ENCODE measurements at regions not wholly inside any gene's neighbourhood (a gene's known extent, or its start where the extent isn't known, plus 50 kb on each side); places are given as distances from the start of the nearest gene placed in this dataset.

- Histone ChIP-seq H3K9ac (ENCODE audit: low read length) (no peak overlapping the region), H3K36me3 (ENCODE audit: insufficient read depth, low read length) (no peaks in the 10 kb centered on the region), H3K9me3 (ENCODE audit: low read length) (no peaks in the 10 kb centered on the region), H3K4me2 (ENCODE audit: low read length) (no peak overlapping the region), H3K27ac (ENCODE audit: low read depth, low read length, poor library complexity, severe bottlenecking) (no peak overlapping the region), H4K20me1 (ENCODE audit: insufficient read depth, low read length) (no peaks in the 10 kb centered on the region), H2AFZ (ENCODE audit: low read length) (no peak overlapping the region), H3K9me2 (ENCODE audit: low read depth, low read length) (no peaks in the 10 kb centered on the region), H3K4me3 (ENCODE audit: low read depth, low read length, poor library complexity, severe bottlenecking) (no peak overlapping the region), H3K79me2 (ENCODE audit: insufficient read depth, low read length) (no peaks in the 10 kb centered on the region), H3K27me3 (ENCODE audit: insufficient read depth, low read length) (no peaks in the 10 kb centered on the region), H3K4me1 (ENCODE audit: insufficient read depth, low read length, severe bottlenecking) (no peaks in the 10 kb centered on the region), H3F3A (ENCODE audit: insufficient read depth, low read length) (no peaks in the 10 kb centered on the region)
- no peak for TF ChIP-seq EZH2 (IDR thresholded peaks at IDR 0.05; ENCODE audit: borderline replicate concordance, low read length)
Observed at GRCh38 chr7:115087437-115087836, 165.5 kb downstream of the MDFIC start.

DNA sequence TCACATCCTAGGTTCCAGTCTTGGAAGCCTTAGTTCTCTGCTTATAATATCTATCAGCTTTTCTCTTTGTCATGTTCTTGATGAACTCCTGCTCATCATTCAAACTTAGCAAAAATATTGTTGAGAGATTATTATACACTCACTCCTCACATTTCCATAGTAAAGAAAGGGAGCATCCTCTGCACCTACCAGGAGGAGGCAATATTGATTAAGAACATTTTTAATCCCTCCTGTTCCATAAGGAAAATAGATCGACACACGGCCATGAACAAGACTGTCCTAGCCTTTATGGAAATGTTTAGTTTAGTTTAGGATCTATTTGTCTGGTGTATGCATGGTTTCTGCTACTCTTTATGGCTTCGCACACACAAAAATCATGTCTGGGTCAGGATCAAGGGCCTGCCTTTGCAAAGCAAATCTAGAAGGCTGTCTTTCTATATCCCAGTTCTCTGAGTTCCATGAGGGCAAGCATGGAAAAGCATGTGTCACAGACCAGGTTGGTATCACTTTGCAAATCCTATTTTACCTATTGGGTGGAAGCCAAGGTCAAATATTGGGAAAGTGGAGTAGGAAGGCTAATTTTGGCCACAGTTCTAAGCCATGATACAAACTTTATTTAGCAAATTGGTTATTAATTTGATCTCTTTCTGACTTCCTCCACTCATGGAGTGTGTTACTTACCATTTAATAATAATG lies 164.4 kb downstream of the MDFIC start:
- Histone ChIP-seq H3K9me3 (ENCODE audit: low read length) (no peaks in the 10 kb centered on the region), H3K9me2 (ENCODE audit: low read depth, low read length) (no peaks in the 10 kb centered on the region), H3K4me3 (ENCODE audit: low read depth, low read length, poor library complexity, severe bottlenecking) (no peak overlapping the region), H3F3A (ENCODE audit: insufficient read depth, low read length) (no peaks in the 10 kb centered on the region), H2AFZ (ENCODE audit: low read length) (no peak overlapping the region), H3K27ac (ENCODE audit: low read depth, low read length, poor library complexity, severe bottlenecking) (no peak overlapping the region), H3K9ac (ENCODE audit: low read length) (no peak overlapping the region), H3K4me1 (ENCODE audit: insufficient read depth, low read length, severe bottlenecking) (no peaks in the 10 kb centered on the region), H4K20me1 (ENCODE audit: insufficient read depth, low read length) (no peaks in the 10 kb centered on the region), H3K79me2 (ENCODE audit: insufficient read depth, low read length) (no peaks in the 10 kb centered on the region), H3K36me3 (ENCODE audit: insufficient read depth, low read length) (no peaks in the 10 kb centered on the region), H3K27me3 (ENCODE audit: insufficient read depth, low read length) (no peaks in the 10 kb centered on the region), H3K4me2 (ENCODE audit: low read length) (no peak overlapping the region)
- TF ChIP-seq, protein P1, sequence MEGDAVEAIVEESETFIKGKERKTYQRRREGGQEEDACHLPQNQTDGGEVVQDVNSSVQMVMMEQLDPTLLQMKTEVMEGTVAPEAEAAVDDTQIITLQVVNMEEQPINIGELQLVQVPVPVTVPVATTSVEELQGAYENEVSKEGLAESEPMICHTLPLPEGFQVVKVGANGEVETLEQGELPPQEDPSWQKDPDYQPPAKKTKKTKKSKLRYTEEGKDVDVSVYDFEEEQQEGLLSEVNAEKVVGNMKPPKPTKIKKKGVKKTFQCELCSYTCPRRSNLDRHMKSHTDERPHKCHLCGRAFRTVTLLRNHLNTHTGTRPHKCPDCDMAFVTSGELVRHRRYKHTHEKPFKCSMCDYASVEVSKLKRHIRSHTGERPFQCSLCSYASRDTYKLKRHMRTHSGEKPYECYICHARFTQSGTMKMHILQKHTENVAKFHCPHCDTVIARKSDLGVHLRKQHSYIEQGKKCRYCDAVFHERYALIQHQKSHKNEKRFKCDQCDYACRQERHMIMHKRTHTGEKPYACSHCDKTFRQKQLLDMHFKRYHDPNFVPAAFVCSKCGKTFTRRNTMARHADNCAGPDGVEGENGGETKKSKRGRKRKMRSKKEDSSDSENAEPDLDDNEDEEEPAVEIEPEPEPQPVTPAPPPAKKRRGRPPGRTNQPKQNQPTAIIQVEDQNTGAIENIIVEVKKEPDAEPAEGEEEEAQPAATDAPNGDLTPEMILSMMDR (IDR thresholded peaks at IDR 0.05; ENCODE audit: low read length): no peak
- TF ChIP-seq EZH2 (IDR thresholded peaks at IDR 0.05; ENCODE audit: borderline replicate concordance, low read length): no peak

- H3K79me2 ChIP-seq (ENCODE audit: insufficient read depth, low read length): no peaks in the 10 kb centered on the region
- H3K27me3 ChIP-seq (ENCODE audit: insufficient read depth, low read length): no peaks in the 10 kb centered on the region
- H3K27ac ChIP-seq (ENCODE audit: low read depth, low read length, poor library complexity, severe bottlenecking): no peak overlapping the region
- TF ChIP-seq, protein P1 (IDR thresholded peaks at IDR 0.05; ENCODE audit: low read length): no peak
- no peak for TF ChIP-seq EZH2 (IDR thresholded peaks at IDR 0.05; ENCODE audit: borderline replicate concordance, low read length)
- H4K20me1 ChIP-seq (ENCODE audit: insufficient read depth, low read length): no peaks in the 10 kb centered on the region
- H2AFZ ChIP-seq (ENCODE audit: low read length): no peak overlapping the region
- H3K4me2 ChIP-seq (ENCODE audit: low read length): no peak overlapping the region
- no peak overlapping the region for H3K4me3 ChIP-seq (ENCODE audit: low read depth, low read length, poor library complexity, severe bottlenecking)
- no peaks in the 10 kb centered on the region for H3K9me2 ChIP-seq (ENCODE audit: low read depth, low read length)
- no peaks in the 10 kb centered on the region for H3F3A ChIP-seq (ENCODE audit: insufficient read depth, low read length)
- no peaks in the 10 kb centered on the region for H3K9me3 ChIP-seq (ENCODE audit: low read length)
- H3K36me3 ChIP-seq (ENCODE audit: insufficient read depth, low read length): no peaks in the 10 kb centered on the region
- H3K4me1 ChIP-seq (ENCODE audit: insufficient read depth, low read length, severe bottlenecking): no peaks in the 10 kb centered on the region
- H3K9ac ChIP-seq (ENCODE audit: low read length): no peak overlapping the region
Observed at GRCh38 chr7:115085421-115085820, 163.5 kb downstream of the MDFIC start.

GRCh38 chr7:115083935-115084334 lies 162.0 kb downstream of the MDFIC start:
- H3K4me2 ChIP-seq (ENCODE audit: low read length): no peak overlapping the region
- no peaks in the 10 kb centered on the region for H3K9me3 ChIP-seq (ENCODE audit: low read length)
- H3K27me3 ChIP-seq (ENCODE audit: insufficient read depth, low read length): no peaks in the 10 kb centered on the region
- TF ChIP-seq, protein P1 (IDR thresholded peaks at IDR 0.05; ENCODE audit: low read length): no peak
- no peak for TF ChIP-seq EZH2 (IDR thresholded peaks at IDR 0.05; ENCODE audit: borderline replicate concordance, low read length)
- H3K9me2 ChIP-seq (ENCODE audit: low read depth, low read length): no peaks in the 10 kb centered on the region
- no peaks in the 10 kb centered on the region for H3K4me1 ChIP-seq (ENCODE audit: insufficient read depth, low read length, severe bottlenecking)
- H3K4me3 ChIP-seq (ENCODE audit: low read depth, low read length, poor library complexity, severe bottlenecking): no peak overlapping the region
- no peaks in the 10 kb centered on the region for H3K79me2 ChIP-seq (ENCODE audit: insufficient read depth, low read length)
- H3F3A ChIP-seq (ENCODE audit: insufficient read depth, low read length): no peaks in the 10 kb centered on the region
- no peaks in the 10 kb centered on the region for H4K20me1 ChIP-seq (ENCODE audit: insufficient read depth, low read length)
- H3K9ac ChIP-seq (ENCODE audit: low read length): no peak overlapping the region
- no peaks in the 10 kb centered on the region for H3K36me3 ChIP-seq (ENCODE audit: insufficient read depth, low read length)
- no peak overlapping the region for H2AFZ ChIP-seq (ENCODE audit: low read length)
- H3K27ac ChIP-seq (ENCODE audit: low read depth, low read length, poor library complexity, severe bottlenecking): no peak overlapping the region

All from OCI-LY1 (cell line).